ENCODE measurements at regions not wholly inside any gene's neighbourhood (a gene's known extent, or its start where the extent isn't known, plus 50 kb on each side); places are given as distances from the start of the nearest gene placed in this dataset.
"Not testable (repeated sequence)": the region's sequence is repeated elsewhere in the genome, so short reads cannot be mapped to it uniquely, and the experiment has no call there.

DNA sequence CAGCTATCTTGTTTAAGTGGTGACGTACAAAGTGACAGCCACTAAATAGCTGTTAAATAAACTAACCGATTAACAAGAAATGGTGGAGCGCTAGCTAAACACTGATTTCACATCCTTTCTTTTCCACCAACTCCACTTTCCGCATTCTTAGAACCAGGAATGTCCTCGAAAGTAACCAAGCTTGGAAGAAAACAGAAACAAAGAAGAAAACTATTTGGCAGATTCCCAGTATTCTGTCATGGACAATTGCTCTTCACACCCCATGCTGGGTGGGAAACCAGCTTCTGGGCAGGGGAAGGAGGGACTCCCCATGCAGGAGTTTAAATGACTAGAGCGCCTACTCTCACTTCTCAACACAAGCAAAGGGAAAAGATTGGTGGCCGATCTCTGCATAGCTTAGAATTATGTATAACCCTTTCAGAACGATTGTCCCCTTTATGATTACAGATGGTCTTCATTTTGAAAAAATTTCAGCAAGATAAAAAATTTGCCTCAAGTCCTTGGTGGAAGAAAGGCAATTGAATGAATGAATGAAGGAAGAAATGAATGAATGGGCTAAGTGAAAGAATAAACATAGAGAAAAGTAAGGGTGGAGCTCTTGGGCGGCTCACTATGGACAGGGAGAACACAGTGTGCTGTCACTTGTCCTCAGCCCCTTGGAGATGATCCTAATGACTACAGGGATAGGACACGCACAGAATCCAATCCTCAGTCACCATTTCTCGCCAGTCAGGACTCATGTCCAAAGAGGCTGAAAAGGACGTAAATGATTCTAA lies 148.7 kb upstream of the NEDD9 start:
- H3K27me3 ChIP-seq (ENCODE audit: control insufficient read depth, insufficient read depth, low read length) = no peaks in the 10 kb centered on the region
- no peak overlapping the region for H3K27ac ChIP-seq (ENCODE audit: low read depth, low read length)
- H3K4me3 ChIP-seq (ENCODE audit: low read depth, low read length) = no peak overlapping the region
- H3K9me3 ChIP-seq (ENCODE audit: control insufficient read depth, insufficient read depth, low read length) = no peaks in the 10 kb centered on the region; the same call in 1 of the 2 replicates
- H3K4me1 ChIP-seq (ENCODE audit: control insufficient read depth, insufficient read depth, low read length) = peaks cover 2% of the 10 kb centered on the region; the same call in 1 of the 2 replicates
- no peak overlapping the region for H3K9ac ChIP-seq (ENCODE audit: low read depth, low read length)
- H3K36me3 ChIP-seq (ENCODE audit: control insufficient read depth, insufficient read depth, low read length) = no peaks in the 10 kb centered on the region

DNA sequence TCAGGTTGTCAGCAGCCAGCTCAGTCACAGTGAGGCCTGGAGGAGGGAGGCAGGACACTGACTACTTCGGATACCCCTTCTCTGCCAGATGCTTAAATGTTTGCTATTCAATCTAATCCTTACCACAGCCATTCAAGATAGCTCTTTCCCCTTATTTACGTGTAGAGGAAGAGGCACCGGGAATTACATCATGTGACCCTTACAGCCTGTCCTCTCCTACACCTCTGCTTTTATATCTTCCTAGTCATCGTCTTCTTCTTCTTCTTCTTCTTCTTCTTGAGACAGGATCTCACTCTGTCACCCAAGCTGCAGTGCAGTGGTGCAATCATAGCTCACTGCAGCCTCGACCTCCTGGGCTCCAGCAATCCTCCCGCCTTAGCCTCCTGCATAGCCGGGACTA lies 148.1 kb upstream of the NEDD9 start:
- H3K4me3 ChIP-seq (ENCODE audit: low read depth, low read length) = no peak overlapping the region
- H3K4me1 ChIP-seq (ENCODE audit: control insufficient read depth, insufficient read depth, low read length) = peaks cover 2% of the 10 kb centered on the region; the same call in 1 of the 2 replicates
- H3K9me3 ChIP-seq (ENCODE audit: control insufficient read depth, insufficient read depth, low read length) = peaks cover 1% of the 10 kb centered on the region
- H3K36me3 ChIP-seq (ENCODE audit: control insufficient read depth, insufficient read depth, low read length) = no peaks in the 10 kb centered on the region
- H3K27ac ChIP-seq (ENCODE audit: low read depth, low read length) = no peak overlapping the region
- no peak overlapping the region for H3K9ac ChIP-seq (ENCODE audit: low read depth, low read length)
- H3K27me3 ChIP-seq (ENCODE audit: control insufficient read depth, insufficient read depth, low read length) = no peaks in the 10 kb centered on the region

DNA sequence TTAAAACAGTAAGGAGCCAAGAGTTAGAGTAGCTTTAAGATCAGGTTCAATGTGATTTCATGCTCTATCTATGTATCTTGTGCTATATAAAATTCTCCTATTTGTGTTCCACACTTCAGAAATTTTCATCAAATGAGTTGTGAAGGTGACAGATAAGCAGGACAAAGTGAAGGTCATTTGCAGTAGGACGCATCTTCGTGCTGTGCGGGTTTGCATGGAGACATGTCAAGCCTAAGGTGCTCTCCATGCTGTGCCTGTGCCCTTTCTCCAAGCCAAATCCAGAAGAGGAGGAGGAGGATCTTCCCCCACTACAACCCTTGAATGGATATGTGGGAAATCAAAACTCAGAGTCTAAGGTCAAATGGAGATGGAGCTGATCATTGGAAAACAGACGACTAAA lies 147.3 kb upstream of the NEDD9 start:
- no peaks in the 10 kb centered on the region for H3K36me3 ChIP-seq (ENCODE audit: control insufficient read depth, insufficient read depth, low read length)
- no peak overlapping the region for H3K4me3 ChIP-seq (ENCODE audit: low read depth, low read length)
- peaks cover 3% of the 10 kb centered on the region for H3K9me3 ChIP-seq (ENCODE audit: control insufficient read depth, insufficient read depth, low read length)
- H3K4me1 ChIP-seq (ENCODE audit: control insufficient read depth, insufficient read depth, low read length) = peaks cover 2% of the 10 kb centered on the region; the same call in 1 of the 2 replicates
- no peaks in the 10 kb centered on the region for H3K27me3 ChIP-seq (ENCODE audit: control insufficient read depth, insufficient read depth, low read length)
- no peak overlapping the region for H3K27ac ChIP-seq (ENCODE audit: low read depth, low read length)
- H3K9ac ChIP-seq (ENCODE audit: low read depth, low read length) = no peak overlapping the region

- Histone ChIP-seq H3K9me3 (ENCODE audit: control insufficient read depth, insufficient read depth, low read length) (peaks cover 3% of the 10 kb centered on the region), H3K27ac (ENCODE audit: low read depth, low read length) (no peak overlapping the region), H3K4me1 (ENCODE audit: control insufficient read depth, insufficient read depth, low read length) (no peaks in the 10 kb centered on the region), H3K36me3 (ENCODE audit: control insufficient read depth, insufficient read depth, low read length) (no peaks in the 10 kb centered on the region), H3K27me3 (ENCODE audit: control insufficient read depth, insufficient read depth, low read length) (no peaks in the 10 kb centered on the region), H3K4me3 (ENCODE audit: low read depth, low read length) (no peak overlapping the region), H3K9ac (ENCODE audit: low read depth, low read length) (no peak overlapping the region)
Observed at GRCh38 chr6:11378639-11379038, 146.2 kb upstream of the NEDD9 start.

GRCh38 chr6:11374036-11375010 lies 141.9 kb upstream of the NEDD9 start:
- H3K4me1 ChIP-seq (ENCODE audit: control insufficient read depth, insufficient read depth, low read length) = peaks cover 8% of the 10 kb centered on the region
- H3K9ac ChIP-seq (ENCODE audit: low read depth, low read length) = no peak overlapping the region
- peaks cover 3% of the 10 kb centered on the region for H3K9me3 ChIP-seq (ENCODE audit: control insufficient read depth, insufficient read depth, low read length)
- H3K4me3 ChIP-seq (ENCODE audit: low read depth, low read length) = no peak overlapping the region
- H3K27me3 ChIP-seq (ENCODE audit: control insufficient read depth, insufficient read depth, low read length) = no peaks in the 10 kb centered on the region
- H3K27ac ChIP-seq (ENCODE audit: low read depth, low read length) = no peak overlapping the region
- no peaks in the 10 kb centered on the region for H3K36me3 ChIP-seq (ENCODE audit: control insufficient read depth, insufficient read depth, low read length)

- Histone ChIP-seq H3K4me3 (ENCODE audit: low read depth, low read length) (no peak overlapping the region), H3K27me3 (ENCODE audit: control insufficient read depth, insufficient read depth, low read length) (no peaks in the 10 kb centered on the region), H3K9me3 (ENCODE audit: control insufficient read depth, insufficient read depth, low read length) (peaks cover 3% of the 10 kb centered on the region), H3K9ac (ENCODE audit: low read depth, low read length) (no peak overlapping the region), H3K27ac (ENCODE audit: low read depth, low read length) (no peak overlapping the region), H3K4me1 (ENCODE audit: control insufficient read depth, insufficient read depth, low read length) (peaks cover 8% of the 10 kb centered on the region), H3K36me3 (ENCODE audit: control insufficient read depth, insufficient read depth, low read length) (no peaks in the 10 kb centered on the region)
Observed at GRCh38 chr6:11373208-11373607, 140.7 kb upstream of the NEDD9 start.

GRCh38 chr6:11372186-11372790 lies 139.8 kb upstream of the NEDD9 start:
- not testable (repeated sequence) for H3K4me3 ChIP-seq (ENCODE audit: low read depth, low read length); H3K27ac ChIP-seq (ENCODE audit: low read depth, low read length); H3K36me3 ChIP-seq (ENCODE audit: control insufficient read depth, insufficient read depth, low read length); H3K27me3 ChIP-seq (ENCODE audit: control insufficient read depth, insufficient read depth, low read length); H3K9ac ChIP-seq (ENCODE audit: low read depth, low read length); H3K9me3 ChIP-seq (ENCODE audit: control insufficient read depth, insufficient read depth, low read length)
- peaks cover 12% of the 10 kb centered on the region for H3K4me1 ChIP-seq (ENCODE audit: control insufficient read depth, insufficient read depth, low read length)

DNA sequence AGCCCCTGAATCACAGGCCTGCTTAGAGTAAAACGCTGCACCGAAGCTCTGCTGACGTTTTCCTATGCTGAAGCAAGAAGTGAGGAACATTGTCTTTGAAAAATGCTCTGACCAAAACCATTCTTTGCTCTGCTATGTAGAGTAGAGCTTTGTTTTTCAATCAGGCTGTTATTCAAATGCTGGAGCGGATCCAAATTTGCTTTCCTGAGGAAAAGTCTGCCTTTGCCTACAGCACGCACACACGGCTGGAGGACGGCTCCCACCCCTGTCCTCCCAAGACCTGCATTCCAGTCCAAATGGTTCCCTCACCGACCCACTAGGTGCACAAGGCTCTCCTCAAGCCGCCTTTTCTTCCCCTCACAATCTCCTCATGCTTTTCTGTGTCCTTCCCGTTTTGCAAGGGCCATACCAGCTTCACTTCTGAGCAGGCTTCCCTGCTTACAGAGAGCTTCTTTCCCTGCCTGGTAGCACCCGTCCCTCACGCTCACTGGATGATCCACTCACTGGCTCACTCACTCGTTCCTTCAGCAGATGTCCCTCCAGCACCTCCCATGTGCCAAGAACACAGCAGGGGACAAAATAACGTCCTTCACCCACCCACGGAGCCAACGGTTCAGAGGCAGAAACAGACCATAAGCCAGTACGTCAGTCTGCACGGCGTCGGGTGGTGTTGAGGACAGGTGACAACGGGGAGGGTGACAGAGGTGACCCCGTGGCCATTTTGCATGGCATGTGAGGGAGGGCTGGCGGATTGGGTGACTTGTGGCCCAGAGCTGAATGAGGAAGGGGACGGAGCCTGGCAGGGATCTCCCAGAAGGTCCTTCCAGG lies 137.9 kb upstream of the NEDD9 start:
- Histone ChIP-seq H3K9ac (ENCODE audit: low read depth, low read length) (no peak overlapping the region), H3K9me3 (ENCODE audit: control insufficient read depth, insufficient read depth, low read length) (peaks cover under 1% of the 10 kb centered on the region; the same call in 1 of the 2 replicates), H3K27me3 (ENCODE audit: control insufficient read depth, insufficient read depth, low read length) (no peaks in the 10 kb centered on the region), H3K4me3 (ENCODE audit: low read depth, low read length) (no peak overlapping the region), H3K4me1 (ENCODE audit: control insufficient read depth, insufficient read depth, low read length) (peaks cover 12% of the 10 kb centered on the region), H3K36me3 (ENCODE audit: control insufficient read depth, insufficient read depth, low read length) (no peaks in the 10 kb centered on the region), H3K27ac (ENCODE audit: low read depth, low read length) (no peak overlapping the region)

GRCh38 chr6:11368760-11369159 lies 136.3 kb upstream of the NEDD9 start:
- Histone ChIP-seq H3K4me3 (ENCODE audit: low read depth, low read length) (no peak overlapping the region), H3K36me3 (ENCODE audit: control insufficient read depth, insufficient read depth, low read length) (no peaks in the 10 kb centered on the region), H3K9me3 (ENCODE audit: control insufficient read depth, insufficient read depth, low read length) (no peaks in the 10 kb centered on the region), H3K27me3 (ENCODE audit: control insufficient read depth, insufficient read depth, low read length) (no peaks in the 10 kb centered on the region), H3K9ac (ENCODE audit: low read depth, low read length) (no peak overlapping the region), H3K27ac (ENCODE audit: low read depth, low read length) (no peak overlapping the region), H3K4me1 (ENCODE audit: control insufficient read depth, insufficient read depth, low read length) (peaks cover 12% of the 10 kb centered on the region)

- Histone ChIP-seq H3K4me3 (ENCODE audit: low read depth, low read length) (no peak overlapping the region), H3K9ac (ENCODE audit: low read depth, low read length) (no peak overlapping the region), H3K9me3 (ENCODE audit: control insufficient read depth, insufficient read depth, low read length) (no peaks in the 10 kb centered on the region), H3K36me3 (ENCODE audit: control insufficient read depth, insufficient read depth, low read length) (no peaks in the 10 kb centered on the region), H3K27me3 (ENCODE audit: control insufficient read depth, insufficient read depth, low read length) (no peaks in the 10 kb centered on the region), H3K27ac (ENCODE audit: low read depth, low read length) (no peak overlapping the region), H3K4me1 (ENCODE audit: control insufficient read depth, insufficient read depth, low read length) (peaks cover 12% of the 10 kb centered on the region)
Observed at GRCh38 chr6:11368264-11368663, 135.8 kb upstream of the NEDD9 start.

All from HUES48 (cell line).